Activated naive CD4-positive, alpha-beta T cell treated with anti-CD3 and anti-CD28 coated beads, Interleukin-2, amount 10 ng/mL, durations not matched to agents 7 days and 5 days (primary cell): ENCODE measurements at regions not wholly inside any gene's neighbourhood (a gene's known extent, or its start where the extent isn't known, plus 50 kb on each side); places are given as distances from the start of the nearest gene placed in this dataset.

Experiments used
- CTCF ChIA-PET: fragments of 350-600 bp; sonication (Branson Sonifier 250); formaldehyde crosslinking; loops from one replicate; lab custom pipeline; 2021; ENCODE audit warnings: antibody characterized with exemption; lab: Charles Lee
- DNase-seq: peaks from one replicate; pipeline ENCODE4 v3.0.0-alpha.2; 2020
- H3K27ac Mint-ChIP-seq: one replicate; pipeline ENCODE4 v1.8.0; 2021; ENCODE audit warnings: mild to moderate bottlenecking, moderate library complexity, mixed read lengths
- H3K27me3 Mint-ChIP-seq: one replicate; pipeline ENCODE4 v1.8.0; 2021; ENCODE audit warnings: mild to moderate bottlenecking, mixed read lengths
- H3K36me3 Mint-ChIP-seq: one replicate; pipeline ENCODE4 v1.8.0; 2021; ENCODE audit warnings: mixed read lengths
- H3K4me1 Mint-ChIP-seq: one replicate; pipeline ENCODE4 v1.8.0; 2021; ENCODE audit warnings: mixed read lengths
- H3K4me3 Mint-ChIP-seq: one replicate; pipeline ENCODE4 v1.8.0; 2021; ENCODE audit warnings: mild to moderate bottlenecking, moderate library complexity, mixed read lengths
- H3K9me3 Mint-ChIP-seq: one replicate; pipeline ENCODE4 v1.8.0; 2021; ENCODE audit warnings: mixed read lengths

DNA sequence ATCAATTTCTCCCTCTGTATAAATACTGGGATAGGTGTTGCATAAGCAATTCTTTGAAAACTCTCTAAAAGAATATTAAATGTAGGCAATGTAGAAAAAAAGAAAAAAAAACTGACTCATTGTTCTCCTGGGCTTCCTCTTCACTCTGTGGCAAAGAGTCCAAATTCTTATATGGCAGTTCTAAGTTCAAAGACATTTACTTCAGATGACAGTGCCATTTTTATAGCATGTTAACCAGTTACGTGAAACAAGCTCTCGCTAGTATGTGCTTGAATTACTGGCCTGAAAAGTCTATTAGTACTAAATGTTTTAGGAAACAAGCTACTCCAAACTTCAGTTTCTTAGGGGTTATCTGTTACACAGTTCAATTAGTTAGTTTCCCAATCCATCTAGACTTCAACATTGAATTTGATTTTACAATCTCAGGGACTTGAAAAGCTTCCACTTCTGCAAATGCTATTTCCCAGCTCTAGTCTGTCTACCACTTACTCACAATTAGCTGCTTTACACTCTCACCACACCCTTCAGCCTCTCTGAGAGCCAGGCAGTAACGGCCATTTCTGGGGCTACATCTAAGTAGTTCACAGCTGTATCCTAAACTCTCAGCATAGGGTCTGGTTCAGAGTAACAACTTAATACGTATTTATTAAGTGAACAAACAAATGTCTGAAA is 100.4 kb downstream of the OGFRL1 start:
- CTCF ChIA-PET: no interaction called here
- no peak for DNase-seq
- Mint-ChIP-seq H3K27me3 (peaks cover 6% of the 10 kb centered on the region), H3K27ac (no peak overlapping the region), H3K4me1 (no peaks in the 10 kb centered on the region), H3K4me3 (no peak overlapping the region), H3K9me3 (no peaks in the 10 kb centered on the region), H3K36me3 (no peaks in the 10 kb centered on the region)

DNA sequence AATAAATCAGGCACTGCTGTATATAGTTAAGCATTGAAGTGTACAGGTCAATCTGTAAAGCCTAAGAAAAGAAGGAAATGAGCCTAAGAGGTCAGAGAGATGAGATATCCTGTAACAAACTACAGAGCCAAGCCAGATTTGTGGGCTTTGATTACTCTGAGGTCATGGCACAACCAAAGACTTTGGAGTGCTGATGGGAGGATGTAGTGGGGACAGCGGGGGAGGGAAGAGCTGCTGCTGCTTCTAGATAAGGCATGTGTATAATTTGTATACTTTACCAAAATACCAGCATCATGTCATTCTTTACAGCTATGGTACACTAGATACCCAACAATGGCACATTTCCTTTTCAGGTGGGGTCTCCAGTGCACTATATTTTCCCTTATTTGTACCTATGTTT is 102.5 kb downstream of the OGFRL1 start:
- Mint-ChIP-seq H3K27me3 (peaks cover 6% of the 10 kb centered on the region), H3K27ac (no peak overlapping the region), H3K4me3 (no peak overlapping the region), H3K9me3 (no peaks in the 10 kb centered on the region), H3K4me1 (no peaks in the 10 kb centered on the region), H3K36me3 (no peaks in the 10 kb centered on the region)
- no peak for DNase-seq
- CTCF ChIA-PET: no interaction called here

DNA sequence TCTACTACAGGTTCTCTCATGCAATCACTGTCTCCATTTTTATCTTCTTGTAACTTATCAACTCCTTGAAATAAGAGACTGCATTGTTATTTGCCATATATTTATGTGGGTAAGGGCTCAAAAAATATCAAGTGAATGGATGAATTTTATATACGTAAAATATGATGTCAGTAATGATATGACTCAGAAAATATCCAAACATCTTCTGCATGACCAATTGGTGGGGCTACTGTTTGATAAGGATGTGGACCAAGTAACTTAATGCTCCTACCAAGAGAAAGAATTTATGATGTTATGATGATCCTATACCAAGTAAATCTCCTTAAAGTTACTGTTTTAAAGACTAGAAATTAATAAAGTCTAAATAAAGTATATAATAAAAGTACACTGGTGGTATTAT is 103.7 kb downstream of the OGFRL1 start:
- Mint-ChIP-seq H3K9me3 (no peaks in the 10 kb centered on the region), H3K4me3 (no peak overlapping the region), H3K27me3 (peaks cover 6% of the 10 kb centered on the region), H3K36me3 (no peaks in the 10 kb centered on the region), H3K4me1 (no peaks in the 10 kb centered on the region), H3K27ac (no peak overlapping the region)
- CTCF ChIA-PET: interaction anchor here (0.9 kb wide), 1 partner anchor 18 kb away, joined by 3 read pairs; no protein-coding TSS in a partner anchor
- DNase-seq: no peak

DNA sequence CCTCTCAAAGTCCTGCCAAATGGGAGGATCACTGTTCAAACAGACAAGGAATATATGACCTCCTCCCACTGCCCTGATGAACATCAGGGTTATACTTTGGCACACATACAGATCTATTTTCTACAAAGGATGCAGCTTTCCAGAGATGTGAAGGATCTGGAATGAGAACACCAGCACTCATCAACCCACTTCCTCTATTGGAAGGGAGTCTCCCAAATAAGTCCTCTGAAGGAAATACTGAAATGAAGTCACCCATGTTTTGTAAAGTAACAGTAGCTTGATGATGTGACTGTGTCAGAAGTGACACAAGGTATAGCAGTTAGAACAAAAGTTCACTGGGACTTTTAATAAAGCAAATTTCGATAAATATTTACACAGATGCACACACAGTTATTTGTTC is 104.9 kb downstream of the OGFRL1 start:
- no peak overlapping the region for H3K4me3 Mint-ChIP-seq
- peaks cover 6% of the 10 kb centered on the region for H3K27me3 Mint-ChIP-seq
- no peak overlapping the region for H3K27ac Mint-ChIP-seq
- CTCF ChIA-PET: no interaction called here
- H3K36me3 Mint-ChIP-seq: no peaks in the 10 kb centered on the region
- no peak for DNase-seq
- no peaks in the 10 kb centered on the region for H3K9me3 Mint-ChIP-seq
- H3K4me1 Mint-ChIP-seq: no peaks in the 10 kb centered on the region

DNA sequence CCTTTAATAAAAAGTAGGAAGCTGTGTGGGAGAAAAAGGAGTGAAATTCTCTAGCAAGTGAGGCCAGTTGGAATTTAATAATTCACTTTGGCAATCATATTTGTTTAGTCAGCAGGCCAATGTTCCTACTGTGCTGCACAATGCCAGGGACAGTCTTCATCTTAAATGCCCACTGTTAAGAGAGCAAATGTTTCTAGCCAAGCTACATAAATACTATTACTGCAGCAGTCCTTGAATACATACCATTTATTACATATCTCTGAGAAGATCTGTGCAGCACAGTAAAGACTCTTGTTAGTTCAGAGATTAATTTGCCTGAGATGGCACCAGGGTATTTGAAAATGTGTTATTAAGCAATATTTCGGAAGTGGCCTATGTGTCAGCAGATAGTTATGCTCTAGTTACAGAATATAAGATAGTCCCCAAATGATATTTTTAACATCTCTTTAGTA is 105.4 kb downstream of the OGFRL1 start:
- Mint-ChIP-seq H3K9me3 (no peaks in the 10 kb centered on the region), H3K27me3 (peaks cover 6% of the 10 kb centered on the region), H3K36me3 (no peaks in the 10 kb centered on the region), H3K4me3 (no peak overlapping the region), H3K27ac (no peak overlapping the region), H3K4me1 (no peaks in the 10 kb centered on the region)
- CTCF ChIA-PET: no interaction called here
- DNase-seq: no peak

DNA sequence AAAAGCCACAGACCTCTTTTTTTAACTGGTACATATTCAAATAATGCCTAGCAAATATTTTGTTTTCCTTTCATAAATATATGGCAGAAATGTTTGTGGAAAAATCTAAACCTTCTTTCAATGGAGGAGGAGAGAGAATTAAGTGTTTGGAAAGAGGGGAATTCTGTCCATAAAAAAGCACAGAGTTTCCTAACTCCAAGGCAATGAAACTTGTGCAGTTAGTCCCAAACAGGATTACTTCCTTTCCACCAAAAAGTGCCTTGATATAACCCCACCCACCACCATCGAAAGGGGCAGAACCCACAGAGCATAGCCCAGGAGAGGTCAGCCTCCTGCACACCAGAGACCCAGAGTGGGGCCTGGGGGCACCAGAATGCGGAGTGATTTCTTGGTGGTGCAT is 106.3 kb downstream of the OGFRL1 start:
- DNase-seq: no peak
- no peak overlapping the region for H3K27ac Mint-ChIP-seq
- no peak overlapping the region for H3K4me3 Mint-ChIP-seq
- no peaks in the 10 kb centered on the region for H3K9me3 Mint-ChIP-seq
- H3K27me3 Mint-ChIP-seq: peaks cover 6% of the 10 kb centered on the region
- H3K4me1 Mint-ChIP-seq: no peaks in the 10 kb centered on the region
- CTCF ChIA-PET: no interaction called here
- no peaks in the 10 kb centered on the region for H3K36me3 Mint-ChIP-seq

DNA sequence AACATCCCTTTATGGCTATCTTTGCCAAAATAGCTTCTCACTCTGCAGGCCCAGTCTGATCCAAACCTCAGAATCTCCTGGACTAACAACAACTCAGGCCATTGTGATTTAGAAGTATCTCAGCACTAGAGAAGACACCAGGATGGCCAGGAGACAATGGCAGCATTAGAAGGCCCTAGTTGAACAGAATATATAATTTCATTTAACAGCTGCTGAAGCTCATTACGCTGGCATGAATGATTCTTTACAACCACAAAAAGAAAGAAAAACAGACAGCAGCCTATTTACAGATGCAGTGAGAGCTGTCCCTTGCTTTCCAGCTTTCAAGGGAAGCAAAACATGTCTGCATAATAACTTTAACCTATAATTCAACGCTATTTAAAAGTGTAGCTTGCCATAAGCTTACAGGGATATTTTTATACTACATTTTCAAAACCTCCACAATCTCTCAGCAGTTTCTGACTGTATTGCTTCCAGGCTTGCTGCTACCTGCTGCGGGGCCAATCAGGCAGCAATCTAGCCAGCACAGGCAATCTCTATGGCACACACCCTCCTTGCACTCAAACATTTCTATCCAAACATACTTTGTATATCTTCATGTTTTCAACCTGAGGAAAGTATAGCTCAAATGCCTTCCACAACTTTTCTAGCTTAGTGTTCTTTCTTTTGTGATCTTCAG is 107.3 kb downstream of the OGFRL1 start:
- no peak overlapping the region for H3K4me3 Mint-ChIP-seq
- H3K9me3 Mint-ChIP-seq: no peaks in the 10 kb centered on the region
- peaks cover 6% of the 10 kb centered on the region for H3K27me3 Mint-ChIP-seq
- H3K4me1 Mint-ChIP-seq: no peaks in the 10 kb centered on the region
- H3K27ac Mint-ChIP-seq: no peak overlapping the region
- no peaks in the 10 kb centered on the region for H3K36me3 Mint-ChIP-seq
- CTCF ChIA-PET: no interaction called here
- DNase-seq: no peak

DNA sequence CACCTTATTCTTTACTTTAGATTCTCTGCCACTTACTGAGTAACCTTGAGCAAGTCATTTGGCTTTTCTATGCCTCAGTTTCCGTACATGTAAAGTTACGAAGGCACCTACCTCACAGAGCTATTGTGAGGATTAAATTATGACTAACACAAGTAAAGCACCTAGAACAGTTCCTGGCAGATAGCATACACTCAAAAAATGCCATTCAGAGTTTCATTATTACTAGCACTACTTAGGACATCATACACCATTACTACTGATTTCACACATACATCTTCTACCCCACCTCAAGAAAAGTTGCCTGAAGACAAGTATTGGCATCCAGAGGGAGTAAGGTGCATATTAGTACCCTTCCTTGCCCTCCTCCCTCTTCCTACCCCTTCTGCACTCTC is 107.8 kb downstream of the OGFRL1 start:
- CTCF ChIA-PET: no interaction called here
- Mint-ChIP-seq H3K27me3 (peaks cover 6% of the 10 kb centered on the region), H3K27ac (no peak overlapping the region), H3K36me3 (no peaks in the 10 kb centered on the region), H3K4me1 (no peaks in the 10 kb centered on the region), H3K4me3 (no peak overlapping the region), H3K9me3 (no peaks in the 10 kb centered on the region)
- no peak for DNase-seq

DNA sequence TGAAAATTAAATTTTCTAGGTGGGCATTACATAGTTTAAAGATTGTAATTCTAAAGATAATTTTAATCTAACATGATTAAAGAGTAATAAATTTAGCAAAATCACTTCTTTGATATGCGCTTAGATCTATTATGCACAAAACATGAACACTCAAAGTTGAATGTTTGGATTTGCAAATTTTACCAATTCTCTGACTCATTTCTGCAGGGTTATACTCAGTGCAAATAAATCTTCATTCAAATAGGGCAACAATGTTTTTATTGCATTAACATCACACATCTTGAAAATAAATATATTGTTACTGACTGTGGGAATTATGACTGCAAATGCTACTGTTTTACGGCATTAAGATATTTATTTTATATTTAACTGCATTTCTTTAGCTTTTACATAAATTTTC is 110.7 kb downstream of the OGFRL1 start:
- Mint-ChIP-seq H3K4me3 (no peak overlapping the region), H3K27me3 (no peaks in the 10 kb centered on the region), H3K4me1 (no peaks in the 10 kb centered on the region), H3K9me3 (no peaks in the 10 kb centered on the region), H3K27ac (no peak overlapping the region), H3K36me3 (no peaks in the 10 kb centered on the region)
- CTCF ChIA-PET: no interaction called here
- DNase-seq: no peak

DNA sequence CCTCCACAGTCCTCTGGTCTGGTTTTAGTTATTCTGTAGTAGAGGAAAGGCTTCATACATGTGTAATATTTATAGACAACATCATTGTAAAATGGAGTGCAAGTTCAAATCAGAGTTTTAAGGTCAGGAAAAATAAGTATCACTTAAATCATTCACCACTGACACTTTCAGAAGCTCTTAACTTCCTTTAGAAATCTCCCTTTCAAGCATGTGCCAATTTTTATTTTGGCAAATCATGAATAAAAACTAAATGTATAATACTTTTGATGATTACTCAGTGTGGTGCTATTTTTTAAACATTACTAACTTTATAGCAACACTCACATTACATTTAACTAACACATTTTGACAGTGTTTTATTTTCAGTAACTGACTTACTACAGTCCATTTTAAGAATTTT is 112.2 kb downstream of the OGFRL1 start:
- Mint-ChIP-seq H3K9me3 (no peaks in the 10 kb centered on the region), H3K27me3 (no peaks in the 10 kb centered on the region)
- DNase-seq: no peak

DNA sequence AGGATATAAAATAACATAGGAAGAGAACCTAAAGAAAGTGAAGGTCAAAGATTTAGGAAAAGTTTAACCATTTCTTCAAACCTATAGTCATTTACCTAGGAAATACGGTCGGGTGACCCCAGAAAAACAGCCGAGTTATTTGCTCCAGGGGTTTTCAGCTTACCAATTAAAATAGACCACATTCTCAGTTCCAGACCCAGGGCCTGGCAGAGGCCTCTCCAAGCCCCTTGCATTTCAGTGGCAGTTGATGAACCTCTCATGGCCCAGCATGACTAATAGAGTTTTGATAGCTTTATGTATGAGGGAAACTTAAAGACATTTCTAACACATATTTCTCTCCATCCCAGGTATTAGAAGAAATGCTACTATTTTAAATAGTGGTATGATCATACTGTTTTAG is 113.5 kb downstream of the OGFRL1 start:
- Mint-ChIP-seq H3K9me3 (no peaks in the 10 kb centered on the region), H3K4me3 (no peak overlapping the region), H3K4me1 (no peaks in the 10 kb centered on the region), H3K27me3 (no peaks in the 10 kb centered on the region), H3K27ac (no peak overlapping the region), H3K36me3 (no peaks in the 10 kb centered on the region)
- CTCF ChIA-PET: no interaction called here
- DNase-seq: no peak

More for the DNA sequence above, 112.2 kb downstream of the OGFRL1 start:
- Mint-ChIP-seq H3K4me3 (no peak overlapping the region), H3K4me1 (no peaks in the 10 kb centered on the region), H3K27ac (no peak overlapping the region), H3K36me3 (no peaks in the 10 kb centered on the region)
- CTCF ChIA-PET: no interaction called here

DNA sequence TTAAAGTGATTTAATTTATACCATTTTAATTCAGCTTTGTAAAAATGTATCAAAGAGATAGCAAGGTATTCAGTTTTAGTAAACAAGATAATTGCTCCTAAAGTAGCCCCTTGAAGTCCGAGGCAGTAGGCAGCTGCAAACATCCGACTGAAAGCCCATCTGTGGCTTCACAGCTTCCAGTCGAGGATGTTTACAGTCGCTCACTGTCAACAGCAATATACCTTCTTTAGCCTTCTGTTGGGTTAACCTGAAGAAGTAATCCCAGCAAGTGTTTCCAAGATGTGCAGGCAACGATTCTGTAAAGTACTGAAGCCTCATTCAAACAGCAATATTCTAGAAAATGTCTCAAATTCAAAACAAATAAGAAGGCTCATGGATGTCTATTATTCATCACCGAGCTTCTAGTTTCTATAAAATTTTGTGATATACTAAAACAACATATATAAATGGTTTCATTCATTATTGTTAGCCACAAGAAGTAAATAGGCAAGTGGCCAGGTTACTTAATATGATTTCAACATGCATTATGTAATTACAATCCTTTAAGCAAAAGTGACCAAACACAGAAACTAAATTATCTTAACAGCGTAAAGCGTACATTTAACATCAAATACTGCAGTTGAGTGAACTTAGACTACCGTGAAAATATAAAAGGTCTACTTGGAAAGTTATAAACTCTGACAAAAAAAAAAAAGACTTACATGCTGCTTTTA is 115.0 kb downstream of the OGFRL1 start:
- H3K27me3 Mint-ChIP-seq: peaks cover 5% of the 10 kb centered on the region
- H3K4me1 Mint-ChIP-seq: no peaks in the 10 kb centered on the region
- no peak overlapping the region for H3K27ac Mint-ChIP-seq
- H3K36me3 Mint-ChIP-seq: no peaks in the 10 kb centered on the region
- no peak for DNase-seq
- CTCF ChIA-PET: interaction anchor here (0.6 kb wide), 1 partner anchor 19 kb away, joined by 3 read pairs; no protein-coding TSS in a partner anchor
- no peaks in the 10 kb centered on the region for H3K9me3 Mint-ChIP-seq
- H3K4me3 Mint-ChIP-seq: no peak overlapping the region

DNA sequence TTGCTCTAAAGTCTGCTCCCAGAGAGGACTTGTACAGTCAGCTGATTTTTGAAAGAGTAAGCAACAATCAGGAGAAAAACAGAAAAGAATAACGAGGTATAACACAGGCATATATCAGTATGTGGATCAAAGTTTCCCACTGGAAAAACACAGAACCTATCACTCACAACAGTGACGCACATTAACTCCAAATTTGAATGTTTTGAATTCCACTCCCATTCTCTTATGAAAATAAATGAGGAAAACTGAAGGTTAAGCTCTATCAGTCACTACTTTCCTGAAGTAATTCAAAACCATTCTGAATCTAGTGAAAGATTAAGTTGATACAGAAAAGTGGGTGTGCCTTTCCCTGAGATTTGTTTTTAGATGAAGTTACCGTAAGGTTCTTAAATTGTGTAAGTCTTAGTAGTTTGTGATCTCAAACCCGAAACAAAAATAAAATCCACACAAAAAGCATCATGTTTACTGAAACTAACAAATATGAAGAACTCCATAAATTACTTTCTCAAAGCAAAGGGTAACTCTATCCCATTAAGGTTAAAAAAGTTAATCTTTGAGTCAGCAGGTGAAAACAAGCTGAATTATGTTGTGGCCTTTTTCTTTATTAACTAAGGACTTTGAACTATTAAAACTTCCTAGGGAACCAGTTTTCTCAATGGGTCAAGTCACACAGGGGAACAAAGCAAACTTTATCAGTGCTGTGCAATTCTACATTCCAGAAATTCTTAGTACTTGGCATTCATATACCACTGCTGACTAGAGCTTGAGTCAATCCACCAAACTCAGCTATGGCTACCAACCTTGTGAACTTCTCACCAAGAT is 115.7 kb downstream of the OGFRL1 start:
- Mint-ChIP-seq H3K36me3 (no peaks in the 10 kb centered on the region), H3K27me3 (peaks cover 5% of the 10 kb centered on the region), H3K9me3 (no peaks in the 10 kb centered on the region), H3K4me1 (peaks cover 1% of the 10 kb centered on the region), H3K4me3 (no peak overlapping the region), H3K27ac (no peak overlapping the region)
- CTCF ChIA-PET: interaction anchor here (0.6 kb wide), 1 partner anchor 20 kb away, joined by 3 read pairs; no protein-coding TSS in a partner anchor
- no peak for DNase-seq

DNA sequence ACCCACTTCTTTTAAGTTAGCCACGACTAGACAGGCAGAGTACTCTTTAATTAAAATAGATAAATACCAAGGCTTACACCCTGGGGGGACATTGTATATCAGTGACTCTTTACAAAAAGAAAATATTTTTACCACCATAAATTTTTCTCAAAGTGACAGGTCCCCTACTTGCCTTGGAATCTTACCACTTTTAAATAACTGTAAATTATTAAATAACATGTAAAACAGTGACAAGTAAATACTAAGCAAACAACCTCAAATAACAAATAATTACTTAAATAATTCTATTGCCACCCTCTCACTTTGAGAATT is 116.3 kb downstream of the OGFRL1 start:
- no peaks in the 10 kb centered on the region for H3K9me3 Mint-ChIP-seq
- no peak for DNase-seq
- H3K36me3 Mint-ChIP-seq: no peaks in the 10 kb centered on the region
- H3K4me3 Mint-ChIP-seq: no peak overlapping the region
- H3K4me1 Mint-ChIP-seq: peaks cover 3% of the 10 kb centered on the region
- CTCF ChIA-PET: no interaction called here
- peaks cover 5% of the 10 kb centered on the region for H3K27me3 Mint-ChIP-seq
- no peak overlapping the region for H3K27ac Mint-ChIP-seq
